ENCODE measurements at regions not wholly inside any gene's neighbourhood (a gene's known extent, or its start where the extent isn't known, plus 50 kb on each side); places are given as distances from the start of the nearest gene placed in this dataset.

- TF ChIP-seq SPI1 (IDR thresholded peaks at IDR 0.05; ENCODE audit: low read depth, low read length) (no peak), POLR2A (IDR thresholded peaks at IDR 0.05; ENCODE audit: low read depth, low read length) (no peak), PAX5 (IDR thresholded peaks at IDR 0.05; ENCODE audit: insufficient read depth, low read length, severe bottlenecking) (no peak), POLR2AphosphoS5 (IDR thresholded peaks at IDR 0.05; ENCODE audit: low read depth, low read length) (no peak)
These were observed 91.1 kb upstream of the CARD11 start for GRCh38 chr7:3134745-3135144.
